NCI-H82 treated with DMSO at 0.1 percent for 48 hours (cell line): ENCODE measurements at regions not wholly inside any gene's neighbourhood (a gene's known extent, or its start where the extent isn't known, plus 50 kb on each side); places are given as distances from the start of the nearest gene placed in this dataset.
"Not testable (repeated sequence)": the region's sequence is repeated elsewhere in the genome, so short reads cannot be mapped to it uniquely, and the experiment has no call there.

Source experiments
- DNase-seq: peaks from one replicate; lab custom pipeline; 2025; ENCODE audit not compliant: unreplicated experiment; lab: John Stamatoyannopoulos, UW

- DNase-seq = no peak
Observed at GRCh38 chr10:34911661-34912205, 96.6 kb upstream of the PARD3 start.

- no peak for DNase-seq
Observed at GRCh38 chr10:34908481-34908880, 93.4 kb upstream of the PARD3 start.

- no peak for DNase-seq
Observed at GRCh38 chr10:34907743-34908430, 92.8 kb upstream of the PARD3 start.

GRCh38 chr10:34906067-34906965 lies 91.2 kb upstream of the PARD3 start:
- peak; percentile 75 for DNase-seq

GRCh38 chr10:34905200-34905927 lies 90.3 kb upstream of the PARD3 start:
- no peak for DNase-seq

GRCh38 chr10:34904191-34904590 lies 89.1 kb upstream of the PARD3 start:
- no peak for DNase-seq

- no peak for DNase-seq
Observed at GRCh38 chr10:34899161-34899560, 84.1 kb upstream of the PARD3 start.

- DNase-seq = no peak
Observed at GRCh38 chr10:34895977-34896376, 80.9 kb upstream of the PARD3 start.

GRCh38 chr10:34895046-34895445 lies 80.0 kb upstream of the PARD3 start:
- DNase-seq = not testable (repeated sequence)

GRCh38 chr10:34892521-34892920 lies 77.4 kb upstream of the PARD3 start:
- not testable (repeated sequence) for DNase-seq

GRCh38 chr10:34890939-34891338 lies 75.8 kb upstream of the PARD3 start:
- DNase-seq = no peak

- DNase-seq = no peak
Observed at GRCh38 chr10:34889004-34889869, 74.1 kb upstream of the PARD3 start.

GRCh38 chr10:34886906-34887642 lies 72.0 kb upstream of the PARD3 start:
- no peak for DNase-seq

GRCh38 chr10:34885898-34886297 lies 70.8 kb upstream of the PARD3 start:
- DNase-seq = peak; percentile 8

GRCh38 chr10:34885011-34885410 lies 69.9 kb upstream of the PARD3 start:
- DNase-seq = no peak

GRCh38 chr10:34884272-34884952 lies 69.3 kb upstream of the PARD3 start:
- DNase-seq = no peak

GRCh38 chr10:34880817-34881216 lies 65.7 kb upstream of the PARD3 start:
- no peak for DNase-seq

- DNase-seq = not testable (repeated sequence)
Observed at GRCh38 chr10:34878651-34879050, 63.6 kb upstream of the PARD3 start.

GRCh38 chr10:34875061-34875460 lies 60.0 kb upstream of the PARD3 start:
- no peak for DNase-seq
